Activated T-helper 2 cell treated with anti-CD3 and anti-CD28 coated beads, Interferon-gamma antibody, Interleukin-2, Interleukin-4, amounts not matched to agents 10 μg/mL and 5 μg/mL and 100 μg/mL, durations not matched to agents 14 hours and 24 hours and 36 hours (primary cell): ENCODE measurements at regions not wholly inside any gene's neighbourhood (a gene's known extent, or its start where the extent isn't known, plus 50 kb on each side); places are given as distances from the start of the nearest gene placed in this dataset.

Experiments used
- DNase-seq: peaks from one replicate; pipeline ENCODE4 v3.0.0; 2021; ENCODE audit warnings: low spot score
- H3K27ac Mint-ChIP-seq: one replicate; pipeline ENCODE4 v1.8.0; 2021; ENCODE audit warnings: mixed read lengths
- H3K27me3 Mint-ChIP-seq: one replicate; pipeline ENCODE4 v1.8.0; 2021; ENCODE audit warnings: low read depth, mixed read lengths
- H3K36me3 Mint-ChIP-seq: one replicate; pipeline ENCODE4 v1.8.0; 2021; ENCODE audit warnings: low read depth, mixed read lengths
- H3K4me1 Mint-ChIP-seq: one replicate; pipeline ENCODE4 v1.8.0; 2021; ENCODE audit warnings: low read depth, mixed read lengths
- H3K4me3 Mint-ChIP-seq: one replicate; pipeline ENCODE4 v1.8.0; 2021; ENCODE audit warnings: low read depth, mild to moderate bottlenecking, moderate library complexity, mixed read lengths
- H3K9me3 Mint-ChIP-seq: one replicate; pipeline ENCODE4 v1.8.0; 2021; ENCODE audit warnings: mixed read lengths
- intact Hi-C: fragments of 100-400 bp; cut with micrococcal nuclease; formaldehyde crosslinking; loops from one replicate; pipeline ENCODE4 v1.15.1; 2023

DNA sequence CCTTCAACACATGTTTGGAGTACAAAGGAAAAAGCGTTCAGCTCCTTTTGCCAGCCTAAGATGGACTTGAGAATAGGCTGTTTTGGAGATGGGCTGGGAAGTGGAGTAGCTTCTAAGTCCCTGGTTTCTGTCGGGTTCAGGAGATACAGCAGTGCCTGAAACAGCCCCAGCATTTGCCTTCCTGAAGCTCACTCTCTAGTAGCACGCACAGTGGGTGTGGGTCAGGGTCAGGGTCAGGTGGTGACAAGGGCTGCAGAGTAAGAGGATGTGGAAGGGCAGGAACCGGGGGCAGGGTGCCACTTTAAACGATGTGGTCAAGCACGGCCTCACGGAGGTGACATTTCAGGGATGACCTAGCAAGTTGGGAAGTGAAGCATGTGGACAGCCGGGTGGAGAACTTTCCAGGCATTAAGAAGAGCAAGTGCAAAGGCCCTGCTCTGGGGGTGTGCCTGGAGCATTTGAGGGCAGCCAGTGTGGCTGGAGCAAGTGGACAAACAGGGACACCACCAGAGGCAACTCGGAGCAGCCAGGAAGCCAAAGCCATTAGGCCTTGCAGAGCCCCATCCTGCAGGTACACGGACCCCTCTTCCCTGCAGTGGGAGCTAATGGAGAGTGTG lies 382.2 kb upstream of the ZMIZ1 start:
- intact Hi-C loops, result no loop called here
- H3K27me3 Mint-ChIP-seq, result no peaks in the 10 kb centered on the region
- no peak overlapping the region for H3K27ac Mint-ChIP-seq
- no peak overlapping the region for H3K4me3 Mint-ChIP-seq
- no peaks in the 10 kb centered on the region for H3K4me1 Mint-ChIP-seq
- no peak for DNase-seq
- no peaks in the 10 kb centered on the region for H3K36me3 Mint-ChIP-seq
- no peaks in the 10 kb centered on the region for H3K9me3 Mint-ChIP-seq

DNA sequence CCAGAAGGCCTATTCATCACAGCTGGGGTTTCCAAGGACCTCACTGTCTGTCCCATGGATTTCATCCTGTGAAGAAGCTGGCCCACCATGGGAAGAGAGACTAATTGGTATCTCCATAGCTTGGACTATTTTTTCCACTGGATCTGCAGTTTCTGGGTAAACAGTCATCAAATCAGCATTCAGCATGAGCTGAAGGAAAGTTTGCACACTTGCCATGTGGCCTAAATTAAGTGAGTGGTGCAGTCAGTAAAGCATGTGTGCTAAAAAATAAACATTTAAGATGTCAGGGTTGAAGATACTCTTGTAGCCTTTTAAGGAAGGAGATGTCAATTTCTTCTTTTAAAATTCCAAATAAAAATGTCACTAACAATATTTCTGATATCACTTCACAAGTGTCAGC lies 381.1 kb upstream of the ZMIZ1 start:
- no peak overlapping the region for H3K27ac Mint-ChIP-seq
- intact Hi-C loops, result no loop called here
- H3K9me3 Mint-ChIP-seq, result no peaks in the 10 kb centered on the region
- DNase-seq, result no peak
- H3K36me3 Mint-ChIP-seq, result no peaks in the 10 kb centered on the region
- no peaks in the 10 kb centered on the region for H3K4me1 Mint-ChIP-seq
- H3K4me3 Mint-ChIP-seq, result no peak overlapping the region
- H3K27me3 Mint-ChIP-seq, result no peaks in the 10 kb centered on the region

DNA sequence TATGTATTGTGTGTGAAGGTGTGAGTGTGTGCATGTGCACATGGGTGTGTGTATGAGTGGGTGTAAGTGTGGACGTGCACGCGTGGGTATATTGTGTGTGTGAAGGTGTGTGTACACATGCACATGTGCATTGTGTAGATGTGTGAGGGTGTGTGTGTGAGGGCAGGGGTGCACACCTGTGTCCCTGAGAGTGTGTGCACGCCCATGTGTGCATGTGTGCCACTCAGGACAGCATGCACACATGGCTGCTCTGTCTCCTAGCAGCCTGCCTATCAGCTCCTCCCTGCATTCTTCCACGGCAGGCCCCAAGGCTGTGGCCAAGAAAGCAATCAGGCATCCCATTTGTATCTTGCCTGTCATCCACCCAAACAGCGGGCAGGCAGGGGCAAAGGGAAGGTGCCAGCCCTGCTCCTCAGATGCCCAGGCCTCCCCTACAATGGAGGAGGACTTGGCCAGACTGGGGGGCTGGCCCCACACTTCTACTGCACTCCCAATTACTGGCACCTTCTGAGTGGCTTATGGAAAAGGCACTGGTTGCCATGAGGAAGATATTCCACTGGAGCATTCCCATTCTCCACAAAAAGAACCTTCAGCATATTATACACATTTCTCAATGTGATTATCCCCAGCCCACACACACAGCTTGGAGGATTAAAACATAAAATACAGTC lies 380.4 kb upstream of the ZMIZ1 start:
- no peak for DNase-seq
- Mint-ChIP-seq H3K4me1 (no peaks in the 10 kb centered on the region), H3K9me3 (no peaks in the 10 kb centered on the region), H3K27ac (no peak overlapping the region), H3K4me3 (no peak overlapping the region), H3K36me3 (no peaks in the 10 kb centered on the region), H3K27me3 (no peaks in the 10 kb centered on the region)
- intact Hi-C loops, result no loop called here

DNA sequence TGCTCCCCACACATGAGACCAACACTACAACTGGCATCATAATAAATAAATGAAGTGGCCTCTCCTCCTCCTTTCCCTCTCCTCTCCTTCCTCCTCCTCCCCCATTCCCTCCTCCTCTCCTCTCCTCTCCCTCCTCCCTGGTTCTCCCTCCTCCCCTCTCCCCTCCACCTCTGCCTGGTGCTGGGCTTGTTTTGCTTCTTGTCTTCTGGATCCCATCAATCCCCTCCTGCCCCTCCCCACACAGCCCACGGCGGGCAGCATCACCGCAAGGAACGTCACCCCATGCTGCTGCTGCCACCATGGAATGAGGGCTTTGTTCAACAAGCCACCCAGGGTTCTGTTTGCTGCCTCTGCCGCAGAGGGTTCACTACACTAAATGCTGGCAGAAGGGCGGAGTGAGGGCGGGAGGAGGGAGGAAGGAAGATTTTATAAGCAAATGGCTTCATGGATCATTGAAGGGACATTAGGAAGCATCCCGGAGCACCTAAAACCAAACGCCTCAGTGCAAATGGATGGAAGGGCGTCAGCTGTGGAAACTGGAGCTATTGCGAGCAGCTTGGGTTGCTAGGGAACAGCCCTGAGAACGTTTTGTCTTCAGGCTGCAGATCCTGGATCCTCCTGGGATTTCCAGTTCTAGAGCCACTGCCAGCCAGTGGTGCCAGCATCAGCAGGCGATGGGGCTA lies 379.7 kb upstream of the ZMIZ1 start:
- H3K27ac Mint-ChIP-seq, result no peak overlapping the region
- no peak overlapping the region for H3K4me3 Mint-ChIP-seq
- DNase-seq, result no peak
- no peaks in the 10 kb centered on the region for H3K27me3 Mint-ChIP-seq
- no peaks in the 10 kb centered on the region for H3K4me1 Mint-ChIP-seq
- intact Hi-C loops, result no loop called here
- no peaks in the 10 kb centered on the region for H3K36me3 Mint-ChIP-seq
- H3K9me3 Mint-ChIP-seq, result no peaks in the 10 kb centered on the region

DNA sequence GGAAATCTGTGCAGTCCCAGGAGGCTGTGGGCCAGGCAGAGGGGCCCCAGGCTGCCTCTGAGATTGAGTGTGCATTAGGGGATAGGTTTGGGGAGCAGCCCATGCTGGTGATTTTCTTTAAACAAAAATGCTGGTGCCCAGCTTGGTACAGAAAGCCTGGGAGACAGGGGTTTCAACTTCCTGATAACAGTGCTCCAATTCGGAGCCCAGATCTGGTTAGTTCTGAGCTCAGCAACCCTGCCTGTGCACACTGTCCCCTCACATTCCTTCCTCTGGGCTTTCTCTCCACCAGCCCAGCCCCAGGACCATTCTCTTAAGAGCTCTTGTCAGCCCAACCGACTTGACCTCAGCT lies 379.2 kb upstream of the ZMIZ1 start:
- no peaks in the 10 kb centered on the region for H3K27me3 Mint-ChIP-seq
- H3K9me3 Mint-ChIP-seq, result no peaks in the 10 kb centered on the region
- no peak for DNase-seq
- H3K27ac Mint-ChIP-seq, result no peak overlapping the region
- no peak overlapping the region for H3K4me3 Mint-ChIP-seq
- no peaks in the 10 kb centered on the region for H3K4me1 Mint-ChIP-seq
- no peaks in the 10 kb centered on the region for H3K36me3 Mint-ChIP-seq
- intact Hi-C loops, result no loop called here

DNA sequence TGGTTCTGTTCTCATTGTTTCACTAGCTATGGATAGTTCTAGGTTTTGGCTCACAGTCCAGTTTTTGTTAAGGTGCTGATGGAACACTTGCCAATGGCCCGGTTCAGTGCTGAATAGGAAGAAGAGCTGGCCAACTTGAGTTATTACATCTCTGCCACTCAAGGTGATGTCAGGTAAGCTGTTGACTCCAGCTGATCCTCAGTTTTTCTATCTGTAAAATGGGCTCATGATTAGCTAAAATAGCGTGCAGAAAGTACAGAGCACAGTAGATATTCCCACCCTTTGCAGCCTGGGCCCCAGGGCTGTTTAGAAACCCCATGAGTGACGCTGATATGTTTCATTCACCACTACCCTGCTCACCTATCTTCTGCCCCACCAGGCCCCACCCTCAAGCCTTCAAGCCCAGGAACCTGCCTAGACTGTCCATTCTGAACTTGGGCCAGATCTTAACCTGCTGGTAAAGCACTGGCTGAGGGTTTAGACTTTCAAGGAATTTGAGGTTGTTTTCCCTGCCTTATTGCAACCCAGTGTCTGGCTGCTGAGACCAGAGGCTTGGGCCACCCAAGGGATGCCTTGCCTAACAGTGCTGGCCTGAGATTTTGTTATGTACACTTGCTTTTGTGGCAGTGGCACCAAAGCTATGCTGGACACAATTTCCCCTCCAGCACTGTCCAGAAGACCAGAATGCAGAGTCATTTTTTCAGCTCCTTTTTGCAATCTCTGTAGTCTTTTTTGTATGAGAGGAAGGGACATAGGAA lies 378.2 kb upstream of the ZMIZ1 start:
- DNase-seq, result no peak
- Mint-ChIP-seq H3K9me3 (no peaks in the 10 kb centered on the region), H3K4me1 (no peaks in the 10 kb centered on the region), H3K27me3 (no peaks in the 10 kb centered on the region), H3K27ac (no peak overlapping the region), H3K4me3 (no peak overlapping the region), H3K36me3 (no peaks in the 10 kb centered on the region)
- intact Hi-C loops, result no loop called here

DNA sequence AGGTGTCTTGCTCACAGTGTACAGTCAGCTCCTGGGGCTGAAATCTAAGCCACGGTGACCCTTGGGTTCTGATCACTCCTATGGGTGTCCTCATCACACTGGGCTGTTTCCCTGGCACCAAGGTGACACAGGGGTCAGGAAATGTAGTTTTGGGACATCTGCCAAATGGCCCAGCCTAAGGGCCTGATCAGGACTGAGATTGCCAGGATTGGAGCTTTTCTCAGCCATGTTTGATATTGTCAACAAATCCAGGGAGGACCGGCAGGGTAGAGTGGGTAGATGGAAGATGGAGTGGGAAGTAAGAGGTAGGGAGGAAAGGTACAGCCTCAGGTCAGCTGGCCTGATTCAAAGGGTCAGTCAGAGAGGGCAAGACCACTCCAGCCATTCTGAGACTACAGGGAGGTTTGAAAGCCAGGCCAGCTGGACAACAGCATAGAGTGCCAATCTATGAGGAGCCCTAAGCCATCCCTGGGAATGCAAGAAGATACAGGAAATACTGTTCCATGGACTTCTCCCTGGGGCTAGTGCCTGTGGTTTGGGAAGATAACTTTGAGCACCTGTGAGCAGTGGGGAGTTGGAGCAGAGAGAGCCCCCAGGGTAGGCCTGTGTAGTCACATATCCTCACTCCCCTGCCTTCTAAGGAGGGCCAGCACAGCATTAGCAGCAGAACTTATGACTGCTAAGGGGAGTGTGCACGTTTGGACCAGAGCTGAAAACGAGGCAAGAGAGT lies 377.3 kb upstream of the ZMIZ1 start:
- H3K9me3 Mint-ChIP-seq, result no peaks in the 10 kb centered on the region
- no peak overlapping the region for H3K4me3 Mint-ChIP-seq
- H3K36me3 Mint-ChIP-seq, result no peaks in the 10 kb centered on the region
- intact Hi-C loops, result no loop called here
- no peak for DNase-seq
- H3K4me1 Mint-ChIP-seq, result no peaks in the 10 kb centered on the region
- no peak overlapping the region for H3K27ac Mint-ChIP-seq
- H3K27me3 Mint-ChIP-seq, result no peaks in the 10 kb centered on the region

DNA sequence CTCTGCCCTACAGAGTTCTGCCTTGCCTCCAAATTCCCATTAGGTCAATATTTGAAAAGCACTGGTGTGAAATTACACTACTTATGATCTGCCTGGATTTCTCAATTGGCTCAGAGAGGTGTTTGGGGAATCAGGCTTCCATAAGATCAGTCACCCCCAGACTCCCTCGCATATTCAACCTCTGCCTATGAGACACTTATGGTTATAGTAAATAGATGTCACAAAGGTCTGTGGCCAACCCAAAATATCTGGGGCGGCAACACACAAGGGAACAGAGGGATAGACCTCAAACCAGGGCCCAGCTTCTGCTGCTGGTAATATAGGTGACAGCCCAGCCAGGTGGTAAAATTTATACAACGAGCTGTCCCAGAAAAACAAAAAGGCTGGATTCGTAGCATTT lies 376.7 kb upstream of the ZMIZ1 start:
- Mint-ChIP-seq H3K9me3 (no peaks in the 10 kb centered on the region), H3K4me1 (no peaks in the 10 kb centered on the region), H3K27ac (no peak overlapping the region), H3K4me3 (no peak overlapping the region), H3K36me3 (no peaks in the 10 kb centered on the region), H3K27me3 (no peaks in the 10 kb centered on the region)
- intact Hi-C loops, result no loop called here
- no peak for DNase-seq

DNA sequence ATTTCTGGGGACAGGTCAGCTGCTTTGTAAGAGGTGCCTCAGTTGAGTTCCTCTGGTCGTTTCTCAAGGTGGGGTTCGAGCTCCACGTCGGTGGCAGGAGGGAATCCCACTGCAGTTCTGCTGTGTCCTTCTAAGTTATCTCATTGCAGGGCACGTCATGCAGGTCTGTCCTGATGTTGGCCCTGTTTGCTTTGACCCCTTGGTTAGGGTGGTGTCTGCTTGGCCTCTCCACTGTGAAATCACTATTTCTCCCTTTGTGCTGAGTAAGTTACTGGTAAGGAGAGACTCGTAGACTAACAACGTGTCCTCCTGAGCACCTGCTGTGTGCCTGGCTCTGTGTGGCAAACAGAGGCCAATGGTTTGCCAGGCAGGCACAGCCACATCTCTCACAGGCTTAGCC lies 372.9 kb upstream of the ZMIZ1 start:
- H3K36me3 Mint-ChIP-seq, result no peaks in the 10 kb centered on the region
- no peak overlapping the region for H3K27ac Mint-ChIP-seq
- no peaks in the 10 kb centered on the region for H3K27me3 Mint-ChIP-seq
- H3K4me1 Mint-ChIP-seq, result no peaks in the 10 kb centered on the region
- intact Hi-C loops, result no loop called here
- H3K9me3 Mint-ChIP-seq, result no peaks in the 10 kb centered on the region
- no peak overlapping the region for H3K4me3 Mint-ChIP-seq
- no peak for DNase-seq

DNA sequence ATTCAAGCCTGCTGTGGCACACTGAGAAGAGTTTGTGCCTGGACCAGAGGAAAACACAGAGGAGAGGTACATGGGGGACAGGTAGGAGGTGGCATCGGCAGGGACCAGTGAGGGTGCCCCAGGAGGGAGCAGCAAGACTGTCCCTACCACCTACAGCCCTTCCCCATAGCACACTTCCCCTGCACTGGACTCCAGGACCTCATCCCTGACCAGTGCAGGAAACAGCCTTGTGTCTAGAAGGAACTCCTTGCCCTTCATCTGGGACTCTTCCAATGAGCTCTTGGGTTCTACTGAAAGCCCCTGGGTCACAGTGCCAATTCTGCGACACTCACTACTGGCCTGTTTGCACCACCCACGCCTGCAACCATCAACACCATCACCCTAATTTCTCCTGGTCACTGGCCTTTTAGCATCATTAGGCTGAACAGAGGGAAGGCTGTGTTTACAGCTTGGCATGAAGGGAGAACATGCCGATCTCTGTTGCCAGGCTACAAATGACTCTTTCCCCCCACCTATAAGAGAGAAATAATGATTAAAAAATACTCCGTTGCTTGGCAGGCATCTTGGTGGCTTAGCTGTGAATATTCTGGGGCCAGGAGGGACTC lies 371.9 kb upstream of the ZMIZ1 start:
- no peak overlapping the region for H3K27ac Mint-ChIP-seq
- no peaks in the 10 kb centered on the region for H3K4me1 Mint-ChIP-seq
- intact Hi-C loops, result no loop called here
- no peaks in the 10 kb centered on the region for H3K9me3 Mint-ChIP-seq
- DNase-seq, result no peak
- H3K27me3 Mint-ChIP-seq, result no peaks in the 10 kb centered on the region
- H3K36me3 Mint-ChIP-seq, result no peaks in the 10 kb centered on the region
- no peak overlapping the region for H3K4me3 Mint-ChIP-seq

DNA sequence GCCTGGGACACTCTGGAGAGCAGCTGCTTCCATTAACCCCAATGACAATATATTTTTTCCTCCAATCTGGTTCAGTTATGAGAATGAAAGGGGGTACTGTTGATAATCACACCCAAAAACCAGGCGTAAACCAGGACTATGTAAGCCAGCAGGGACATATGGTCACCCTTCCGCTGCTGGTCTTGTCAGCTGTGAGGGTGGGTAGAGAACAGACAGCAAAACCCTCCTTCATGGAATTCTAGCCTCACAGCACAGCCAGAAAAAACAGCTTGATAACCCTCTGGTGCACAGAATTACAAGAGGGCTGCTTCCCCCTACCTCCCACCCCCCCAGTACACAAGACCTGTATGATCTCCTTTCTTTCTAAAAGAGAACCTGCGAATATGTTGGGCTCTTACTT lies 368.8 kb upstream of the ZMIZ1 start:
- Mint-ChIP-seq H3K27me3 (peaks cover under 1% of the 10 kb centered on the region), H3K36me3 (no peaks in the 10 kb centered on the region), H3K9me3 (no peaks in the 10 kb centered on the region), H3K27ac (no peak overlapping the region), H3K4me1 (no peaks in the 10 kb centered on the region), H3K4me3 (no peak overlapping the region)
- DNase-seq, result no peak
- intact Hi-C loops, result no loop called here

DNA sequence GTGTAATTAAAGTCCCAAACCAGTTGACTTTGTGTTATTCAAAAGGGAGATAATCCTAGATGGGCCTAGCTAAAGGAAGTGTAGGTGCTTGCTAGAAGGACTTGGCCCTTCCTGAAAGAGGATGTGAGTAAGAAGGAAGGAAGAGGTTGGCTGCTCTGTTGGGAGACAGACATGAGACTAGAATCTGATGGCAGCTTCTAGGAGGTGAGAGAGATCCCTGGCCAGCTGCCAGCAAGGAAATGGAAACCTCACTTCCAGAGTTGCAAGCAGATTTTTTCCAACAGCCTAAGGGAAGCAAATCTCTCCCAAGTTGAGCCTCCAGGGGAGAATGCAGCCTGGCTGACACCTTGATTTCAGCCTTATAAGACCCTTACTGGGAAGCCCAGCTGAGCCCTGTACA lies 368.4 kb upstream of the ZMIZ1 start:
- H3K27ac Mint-ChIP-seq, result no peak overlapping the region
- H3K4me1 Mint-ChIP-seq, result no peaks in the 10 kb centered on the region
- no peak for DNase-seq
- no peaks in the 10 kb centered on the region for H3K9me3 Mint-ChIP-seq
- H3K36me3 Mint-ChIP-seq, result no peaks in the 10 kb centered on the region
- intact Hi-C loops, result no loop called here
- H3K27me3 Mint-ChIP-seq, result peaks cover 3% of the 10 kb centered on the region
- H3K4me3 Mint-ChIP-seq, result no peak overlapping the region
